Fibroblast of skin of left quadriceps (primary cell): ENCODE measurements at regions not wholly inside any gene's neighbourhood (a gene's known extent, or its start where the extent isn't known, plus 50 kb on each side); places are given as distances from the start of the nearest gene placed in this dataset.

Experiments
- DNase-seq, 2 experiments: peaks; one replicate each; pipeline ENCODE4 v3.0.0-alpha.2; 2013; ENCODE audit warnings: low read depth in 2 of 2

GRCh38 chr2:104698276-104698675 is 155.6 kb upstream of the POU3F3 start:
- no peak for DNase-seq

GRCh38 chr2:104701411-104701911 is 152.5 kb upstream of the POU3F3 start:
- no peak for DNase-seq

GRCh38 chr2:104702031-104702850 is 151.7 kb upstream of the POU3F3 start:
- no peak for DNase-seq

GRCh38 chr2:104703669-104704068 is 150.2 kb upstream of the POU3F3 start:
- DNase-seq = no peak

- DNase-seq = no peak
Observed at GRCh38 chr2:104704496-104705245, 149.2 kb upstream of the POU3F3 start.

GRCh38 chr2:104707056-104707455 is 146.9 kb upstream of the POU3F3 start:
- DNase-seq = no peak

GRCh38 chr2:104708967-104709366 is 144.9 kb upstream of the POU3F3 start:
- no peak for DNase-seq

GRCh38 chr2:104716061-104716460 is 137.9 kb upstream of the POU3F3 start:
- no peak for DNase-seq

GRCh38 chr2:104733226-104733943 is 120.5 kb upstream of the POU3F3 start:
- no peak for DNase-seq

- no peak for DNase-seq
Observed at GRCh38 chr2:104734937-104735586, 118.9 kb upstream of the POU3F3 start.

- DNase-seq = no peak
Observed at GRCh38 chr2:104736026-104736425, 117.9 kb upstream of the POU3F3 start.

GRCh38 chr2:104741860-104742259 is 112.1 kb upstream of the POU3F3 start:
- no peak for DNase-seq

GRCh38 chr2:104744537-104744936 is 109.4 kb upstream of the POU3F3 start:
- DNase-seq = no peak

GRCh38 chr2:104745846-104746245 is 108.1 kb upstream of the POU3F3 start:
- DNase-seq = no peak

GRCh38 chr2:104746299-104746698 is 107.6 kb upstream of the POU3F3 start:
- no peak for DNase-seq

- DNase-seq = no peak
Observed at GRCh38 chr2:104746858-104747257, 107.1 kb upstream of the POU3F3 start.

- no peak for DNase-seq
Observed at GRCh38 chr2:104749856-104750460, 104.0 kb upstream of the POU3F3 start.

- DNase-seq = no peak
Observed at GRCh38 chr2:104752504-104752903, 101.4 kb upstream of the POU3F3 start.

- no peak for DNase-seq
Observed at GRCh38 chr2:104755026-104755878, 98.7 kb upstream of the POU3F3 start.

GRCh38 chr2:104756118-104756517 is 97.8 kb upstream of the POU3F3 start:
- no peak for DNase-seq
